ENCODE measurements at regions not wholly inside any gene's neighbourhood (a gene's known extent, or its start where the extent isn't known, plus 50 kb on each side); places are given as distances from the start of the nearest gene placed in this dataset.

GRCh38 chr13:105841286-105841685, 694.2 kb downstream of the EFNB2 start:
- no peak overlapping the region for H3K4me3 ChIP-seq
- ATAC-seq (no peak), DNase-seq (ENCODE audit: low spot score) (no peak)
- no peaks in the 10 kb centered on the region for H4K20me1 ChIP-seq (replicated peaks; ENCODE audit: insufficient read depth)
- H3K36me3 Mint-ChIP-seq (ENCODE audit: low read depth), result no peaks in the 10 kb centered on the region
- no peak overlapping the region for H3K4me2 ChIP-seq
- H3F3A ChIP-seq (replicated peaks; ENCODE audit: low read depth), result no peaks in the 10 kb centered on the region
- H3K4me1 ChIP-seq (ENCODE audit: insufficient read depth), result no peaks in the 10 kb centered on the region
- no peaks in the 10 kb centered on the region for H3K36me3 ChIP-seq (ENCODE audit: insufficient read depth)
- H3K27me3 ChIP-seq (ENCODE audit: insufficient read depth), result no peaks in the 10 kb centered on the region
- no peak for TF ChIP-seq JUNB (IDR thresholded peaks at IDR 0.05; ENCODE audit: unreplicated experiment)
- TF ChIP-seq NANOG (IDR thresholded peaks at IDR 0.05; ENCODE audit: borderline replicate concordance), result no peak
- no peak for TF ChIP-seq EZH2phosphoT487 (IDR thresholded peaks at IDR 0.05; ENCODE audit: unreplicated experiment)
- TF ChIP-seq, protein P1, sequence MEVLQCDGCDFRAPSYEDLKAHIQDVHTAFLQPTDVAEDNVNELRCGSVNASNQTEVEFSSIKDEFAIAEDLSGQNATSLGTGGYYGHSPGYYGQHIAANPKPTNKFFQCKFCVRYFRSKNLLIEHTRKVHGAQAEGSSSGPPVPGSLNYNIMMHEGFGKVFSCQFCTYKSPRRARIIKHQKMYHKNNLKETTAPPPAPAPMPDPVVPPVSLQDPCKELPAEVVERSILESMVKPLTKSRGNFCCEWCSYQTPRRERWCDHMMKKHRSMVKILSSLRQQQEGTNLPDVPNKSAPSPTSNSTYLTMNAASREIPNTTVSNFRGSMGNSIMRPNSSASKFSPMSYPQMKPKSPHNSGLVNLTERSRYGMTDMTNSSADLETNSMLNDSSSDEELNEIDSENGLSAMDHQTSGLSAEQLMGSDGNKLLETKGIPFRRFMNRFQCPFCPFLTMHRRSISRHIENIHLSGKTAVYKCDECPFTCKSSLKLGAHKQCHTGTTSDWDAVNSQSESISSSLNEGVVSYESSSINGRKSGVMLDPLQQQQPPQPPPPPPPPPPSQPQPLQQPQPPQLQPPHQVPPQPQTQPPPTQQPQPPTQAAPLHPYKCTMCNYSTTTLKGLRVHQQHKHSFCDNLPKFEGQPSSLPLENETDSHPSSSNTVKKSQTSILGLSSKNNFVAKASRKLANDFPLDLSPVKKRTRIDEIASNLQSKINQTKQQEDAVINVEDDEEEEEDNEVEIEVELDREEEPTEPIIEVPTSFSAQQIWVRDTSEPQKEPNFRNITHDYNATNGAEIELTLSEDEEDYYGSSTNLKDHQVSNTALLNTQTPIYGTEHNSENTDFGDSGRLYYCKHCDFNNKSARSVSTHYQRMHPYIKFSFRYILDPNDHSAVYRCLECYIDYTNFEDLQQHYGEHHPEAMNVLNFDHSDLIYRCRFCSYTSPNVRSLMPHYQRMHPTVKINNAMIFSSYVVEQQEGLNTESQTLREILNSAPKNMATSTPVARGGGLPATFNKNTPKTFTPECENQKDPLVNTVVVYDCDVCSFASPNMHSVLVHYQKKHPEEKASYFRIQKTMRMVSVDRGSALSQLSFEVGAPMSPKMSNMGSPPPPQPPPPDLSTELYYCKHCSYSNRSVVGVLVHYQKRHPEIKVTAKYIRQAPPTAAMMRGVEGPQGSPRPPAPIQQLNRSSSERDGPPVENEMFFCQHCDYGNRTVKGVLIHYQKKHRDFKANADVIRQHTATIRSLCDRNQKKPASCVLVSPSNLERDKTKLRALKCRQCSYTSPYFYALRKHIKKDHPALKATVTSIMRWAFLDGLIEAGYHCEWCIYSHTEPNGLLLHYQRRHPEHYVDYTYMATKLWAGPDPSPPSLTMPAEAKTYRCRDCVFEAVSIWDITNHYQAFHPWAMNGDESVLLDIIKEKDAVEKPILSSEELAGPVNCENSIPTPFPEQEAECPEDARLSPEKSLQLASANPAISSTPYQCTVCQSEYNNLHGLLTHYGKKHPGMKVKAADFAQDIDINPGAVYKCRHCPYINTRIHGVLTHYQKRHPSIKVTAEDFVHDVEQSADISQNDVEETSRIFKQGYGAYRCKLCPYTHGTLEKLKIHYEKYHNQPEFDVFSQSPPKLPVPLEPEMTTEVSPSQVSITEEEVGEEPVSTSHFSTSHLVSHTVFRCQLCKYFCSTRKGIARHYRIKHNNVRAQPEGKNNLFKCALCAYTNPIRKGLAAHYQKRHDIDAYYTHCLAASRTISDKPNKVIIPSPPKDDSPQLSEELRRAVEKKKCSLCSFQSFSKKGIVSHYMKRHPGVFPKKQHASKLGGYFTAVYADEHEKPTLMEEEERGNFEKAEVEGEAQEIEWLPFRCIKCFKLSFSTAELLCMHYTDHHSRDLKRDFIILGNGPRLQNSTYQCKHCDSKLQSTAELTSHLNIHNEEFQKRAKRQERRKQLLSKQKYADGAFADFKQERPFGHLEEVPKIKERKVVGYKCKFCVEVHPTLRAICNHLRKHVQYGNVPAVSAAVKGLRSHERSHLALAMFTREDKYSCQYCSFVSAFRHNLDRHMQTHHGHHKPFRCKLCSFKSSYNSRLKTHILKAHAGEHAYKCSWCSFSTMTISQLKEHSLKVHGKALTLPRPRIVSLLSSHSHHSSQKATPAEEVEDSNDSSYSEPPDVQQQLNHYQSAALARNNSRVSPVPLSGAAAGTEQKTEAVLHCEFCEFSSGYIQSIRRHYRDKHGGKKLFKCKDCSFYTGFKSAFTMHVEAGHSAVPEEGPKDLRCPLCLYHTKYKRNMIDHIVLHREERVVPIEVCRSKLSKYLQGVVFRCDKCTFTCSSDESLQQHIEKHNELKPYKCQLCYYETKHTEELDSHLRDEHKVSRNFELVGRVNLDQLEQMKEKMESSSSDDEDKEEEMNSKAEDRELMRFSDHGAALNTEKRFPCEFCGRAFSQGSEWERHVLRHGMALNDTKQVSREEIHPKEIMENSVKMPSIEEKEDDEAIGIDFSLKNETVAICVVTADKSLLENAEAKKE (CRISPR knock-in tag; IDR thresholded peaks at IDR 0.05), result no peak
- TF ChIP-seq, protein P2, sequence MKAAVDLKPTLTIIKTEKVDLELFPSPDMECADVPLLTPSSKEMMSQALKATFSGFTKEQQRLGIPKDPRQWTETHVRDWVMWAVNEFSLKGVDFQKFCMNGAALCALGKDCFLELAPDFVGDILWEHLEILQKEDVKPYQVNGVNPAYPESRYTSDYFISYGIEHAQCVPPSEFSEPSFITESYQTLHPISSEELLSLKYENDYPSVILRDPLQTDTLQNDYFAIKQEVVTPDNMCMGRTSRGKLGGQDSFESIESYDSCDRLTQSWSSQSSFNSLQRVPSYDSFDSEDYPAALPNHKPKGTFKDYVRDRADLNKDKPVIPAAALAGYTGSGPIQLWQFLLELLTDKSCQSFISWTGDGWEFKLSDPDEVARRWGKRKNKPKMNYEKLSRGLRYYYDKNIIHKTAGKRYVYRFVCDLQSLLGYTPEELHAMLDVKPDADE (IDR thresholded peaks at IDR 0.05), result no peak
- no peak for TF ChIP-seq ZNF331 (CRISPR knock-in tag; IDR thresholded peaks at IDR 0.05; ENCODE audit: low read depth)
- TF ChIP-seq CREB1 (CRISPR knock-in tag; IDR thresholded peaks at IDR 0.05; ENCODE audit: low read depth), result no peak
- no peak for TF ChIP-seq CTCF (conservative IDR thresholded peaks at IDR 0.05; ENCODE audit: low read depth in 2 of 2)
- TF ChIP-seq, protein P3, sequence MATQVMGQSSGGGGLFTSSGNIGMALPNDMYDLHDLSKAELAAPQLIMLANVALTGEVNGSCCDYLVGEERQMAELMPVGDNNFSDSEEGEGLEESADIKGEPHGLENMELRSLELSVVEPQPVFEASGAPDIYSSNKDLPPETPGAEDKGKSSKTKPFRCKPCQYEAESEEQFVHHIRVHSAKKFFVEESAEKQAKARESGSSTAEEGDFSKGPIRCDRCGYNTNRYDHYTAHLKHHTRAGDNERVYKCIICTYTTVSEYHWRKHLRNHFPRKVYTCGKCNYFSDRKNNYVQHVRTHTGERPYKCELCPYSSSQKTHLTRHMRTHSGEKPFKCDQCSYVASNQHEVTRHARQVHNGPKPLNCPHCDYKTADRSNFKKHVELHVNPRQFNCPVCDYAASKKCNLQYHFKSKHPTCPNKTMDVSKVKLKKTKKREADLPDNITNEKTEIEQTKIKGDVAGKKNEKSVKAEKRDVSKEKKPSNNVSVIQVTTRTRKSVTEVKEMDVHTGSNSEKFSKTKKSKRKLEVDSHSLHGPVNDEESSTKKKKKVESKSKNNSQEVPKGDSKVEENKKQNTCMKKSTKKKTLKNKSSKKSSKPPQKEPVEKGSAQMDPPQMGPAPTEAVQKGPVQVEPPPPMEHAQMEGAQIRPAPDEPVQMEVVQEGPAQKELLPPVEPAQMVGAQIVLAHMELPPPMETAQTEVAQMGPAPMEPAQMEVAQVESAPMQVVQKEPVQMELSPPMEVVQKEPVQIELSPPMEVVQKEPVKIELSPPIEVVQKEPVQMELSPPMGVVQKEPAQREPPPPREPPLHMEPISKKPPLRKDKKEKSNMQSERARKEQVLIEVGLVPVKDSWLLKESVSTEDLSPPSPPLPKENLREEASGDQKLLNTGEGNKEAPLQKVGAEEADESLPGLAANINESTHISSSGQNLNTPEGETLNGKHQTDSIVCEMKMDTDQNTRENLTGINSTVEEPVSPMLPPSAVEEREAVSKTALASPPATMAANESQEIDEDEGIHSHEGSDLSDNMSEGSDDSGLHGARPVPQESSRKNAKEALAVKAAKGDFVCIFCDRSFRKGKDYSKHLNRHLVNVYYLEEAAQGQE (IDR thresholded peaks at IDR 0.05; ENCODE audit: unreplicated experiment), result no peak
- no peak for TF ChIP-seq POLR2AphosphoS5 (IDR thresholded peaks at IDR 0.05; ENCODE audit: low read depth)
- H2AFZ ChIP-seq, result no peak overlapping the region
- H3K79me2 ChIP-seq (replicated peaks; ENCODE audit: insufficient read depth), result no peaks in the 10 kb centered on the region
- no peak overlapping the region for H3K27ac ChIP-seq (ENCODE audit: low read depth)
- no peaks in the 10 kb centered on the region; the same call in 2 of the 3 replicates for H3K4me1 Mint-ChIP-seq
- H3K4me3 Mint-ChIP-seq, result no peak overlapping the region
- H3K9me2 ChIP-seq (ENCODE audit: insufficient read depth), result no peaks in the 10 kb centered on the region
- H3K27ac Mint-ChIP-seq, result no peak overlapping the region
- H3K9me3 Mint-ChIP-seq, result no peaks in the 10 kb centered on the region
- no peaks in the 10 kb centered on the region for H3K27me3 Mint-ChIP-seq (ENCODE audit: insufficient read depth, low read depth, poor library complexity)

All from GM23338 (cell line).